ENCODE measurements at regions not wholly inside any gene's neighbourhood (a gene's known extent, or its start where the extent isn't known, plus 50 kb on each side); places are given as distances from the start of the nearest gene placed in this dataset.

DNA sequence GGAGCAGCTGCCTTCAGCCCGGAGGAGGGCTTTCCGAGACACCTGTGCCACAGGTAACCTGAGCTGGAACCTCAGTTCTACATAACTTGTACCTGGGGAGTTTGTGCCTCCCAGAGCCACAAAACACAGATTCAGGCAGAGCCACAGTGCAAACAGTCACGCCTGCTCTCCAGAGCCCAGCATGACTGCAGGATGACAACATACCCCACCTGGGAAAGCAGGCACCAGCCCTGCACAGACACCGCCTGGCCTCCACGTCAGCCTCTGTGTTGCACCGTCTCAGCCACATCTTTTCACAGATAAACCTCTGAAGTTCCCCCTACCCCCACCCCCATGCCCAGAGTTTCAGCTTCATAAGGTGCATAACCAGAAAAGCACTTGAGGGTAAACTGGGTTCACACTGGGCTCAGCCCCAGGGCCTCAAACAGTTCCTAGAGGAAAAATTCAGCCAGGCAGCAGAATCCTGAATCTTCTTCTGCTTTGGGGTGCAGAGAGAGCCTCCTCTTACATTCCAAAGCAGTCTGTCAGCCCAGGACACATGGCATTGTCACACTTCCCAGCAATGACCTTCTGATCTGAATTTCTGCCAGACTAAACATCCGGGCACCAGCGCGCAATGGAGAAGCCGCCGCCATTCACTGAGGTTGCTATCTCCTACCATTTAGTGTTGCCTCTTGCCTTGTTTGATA lies 229.5 kb downstream of the TOMM20 start:
- no peaks in the 10 kb centered on the region for H3K9me2 ChIP-seq (ENCODE audit: insufficient read depth, low read length)
- no peaks in the 10 kb centered on the region for H3K9me3 ChIP-seq (ENCODE audit: low read length)
- H3K79me2 ChIP-seq (replicated peaks; ENCODE audit: insufficient read depth, low read length) = no peaks in the 10 kb centered on the region
- no peaks in the 10 kb centered on the region for H3K36me3 ChIP-seq (ENCODE audit: insufficient read depth, low read length)
- H3F3A ChIP-seq (ENCODE audit: insufficient read depth, low read length, poor library complexity, severe bottlenecking) = no peaks in the 10 kb centered on the region
- H2AFZ ChIP-seq (ENCODE audit: low read depth, low read length) = no peak overlapping the region
- TF ChIP-seq EZH2 (IDR thresholded peaks at IDR 0.05; ENCODE audit: borderline replicate concordance, insufficient read depth, low read length, poor library complexity, severe bottlenecking) (no peak), EP300 (conservative IDR thresholded peaks at IDR 0.05; ENCODE audit: poor library complexity, severe bottlenecking) (no peak), TAF1 (IDR thresholded peaks at IDR 0.05; ENCODE audit: low read depth) (no peak), MXI1 (conservative IDR thresholded peaks at IDR 0.05; ENCODE audit: poor library complexity, severe bottlenecking) (no peak), RAD21 (conservative IDR thresholded peaks at IDR 0.05) (no peak), POLR2AphosphoS5 (IDR thresholded peaks at IDR 0.05) (no peak), SMC3 (conservative IDR thresholded peaks at IDR 0.05; ENCODE audit: poor library complexity) (no peak)
- TF ChIP-seq, protein P1, sequence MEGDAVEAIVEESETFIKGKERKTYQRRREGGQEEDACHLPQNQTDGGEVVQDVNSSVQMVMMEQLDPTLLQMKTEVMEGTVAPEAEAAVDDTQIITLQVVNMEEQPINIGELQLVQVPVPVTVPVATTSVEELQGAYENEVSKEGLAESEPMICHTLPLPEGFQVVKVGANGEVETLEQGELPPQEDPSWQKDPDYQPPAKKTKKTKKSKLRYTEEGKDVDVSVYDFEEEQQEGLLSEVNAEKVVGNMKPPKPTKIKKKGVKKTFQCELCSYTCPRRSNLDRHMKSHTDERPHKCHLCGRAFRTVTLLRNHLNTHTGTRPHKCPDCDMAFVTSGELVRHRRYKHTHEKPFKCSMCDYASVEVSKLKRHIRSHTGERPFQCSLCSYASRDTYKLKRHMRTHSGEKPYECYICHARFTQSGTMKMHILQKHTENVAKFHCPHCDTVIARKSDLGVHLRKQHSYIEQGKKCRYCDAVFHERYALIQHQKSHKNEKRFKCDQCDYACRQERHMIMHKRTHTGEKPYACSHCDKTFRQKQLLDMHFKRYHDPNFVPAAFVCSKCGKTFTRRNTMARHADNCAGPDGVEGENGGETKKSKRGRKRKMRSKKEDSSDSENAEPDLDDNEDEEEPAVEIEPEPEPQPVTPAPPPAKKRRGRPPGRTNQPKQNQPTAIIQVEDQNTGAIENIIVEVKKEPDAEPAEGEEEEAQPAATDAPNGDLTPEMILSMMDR (IDR thresholded peaks at IDR 0.05; ENCODE audit: poor library complexity, severe bottlenecking) = no peak
- TF ChIP-seq, protein P2, sequence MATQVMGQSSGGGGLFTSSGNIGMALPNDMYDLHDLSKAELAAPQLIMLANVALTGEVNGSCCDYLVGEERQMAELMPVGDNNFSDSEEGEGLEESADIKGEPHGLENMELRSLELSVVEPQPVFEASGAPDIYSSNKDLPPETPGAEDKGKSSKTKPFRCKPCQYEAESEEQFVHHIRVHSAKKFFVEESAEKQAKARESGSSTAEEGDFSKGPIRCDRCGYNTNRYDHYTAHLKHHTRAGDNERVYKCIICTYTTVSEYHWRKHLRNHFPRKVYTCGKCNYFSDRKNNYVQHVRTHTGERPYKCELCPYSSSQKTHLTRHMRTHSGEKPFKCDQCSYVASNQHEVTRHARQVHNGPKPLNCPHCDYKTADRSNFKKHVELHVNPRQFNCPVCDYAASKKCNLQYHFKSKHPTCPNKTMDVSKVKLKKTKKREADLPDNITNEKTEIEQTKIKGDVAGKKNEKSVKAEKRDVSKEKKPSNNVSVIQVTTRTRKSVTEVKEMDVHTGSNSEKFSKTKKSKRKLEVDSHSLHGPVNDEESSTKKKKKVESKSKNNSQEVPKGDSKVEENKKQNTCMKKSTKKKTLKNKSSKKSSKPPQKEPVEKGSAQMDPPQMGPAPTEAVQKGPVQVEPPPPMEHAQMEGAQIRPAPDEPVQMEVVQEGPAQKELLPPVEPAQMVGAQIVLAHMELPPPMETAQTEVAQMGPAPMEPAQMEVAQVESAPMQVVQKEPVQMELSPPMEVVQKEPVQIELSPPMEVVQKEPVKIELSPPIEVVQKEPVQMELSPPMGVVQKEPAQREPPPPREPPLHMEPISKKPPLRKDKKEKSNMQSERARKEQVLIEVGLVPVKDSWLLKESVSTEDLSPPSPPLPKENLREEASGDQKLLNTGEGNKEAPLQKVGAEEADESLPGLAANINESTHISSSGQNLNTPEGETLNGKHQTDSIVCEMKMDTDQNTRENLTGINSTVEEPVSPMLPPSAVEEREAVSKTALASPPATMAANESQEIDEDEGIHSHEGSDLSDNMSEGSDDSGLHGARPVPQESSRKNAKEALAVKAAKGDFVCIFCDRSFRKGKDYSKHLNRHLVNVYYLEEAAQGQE (IDR thresholded peaks at IDR 0.05; ENCODE audit: borderline replicate concordance) = no peak
- no peak overlapping the region for H3K4me3 ChIP-seq (ENCODE audit: low read length)
- no peaks in the 10 kb centered on the region for H3K27me3 ChIP-seq (ENCODE audit: insufficient read depth, low read depth, low read length)
- no peak overlapping the region for H3K27ac ChIP-seq (ENCODE audit: low read length)
- no peak overlapping the region for H3K4me2 ChIP-seq (ENCODE audit: low read length)
- no peaks in the 10 kb centered on the region for H4K20me1 ChIP-seq (ENCODE audit: insufficient read depth)
- H3K9ac ChIP-seq (ENCODE audit: low read length) = no peak overlapping the region

DNA sequence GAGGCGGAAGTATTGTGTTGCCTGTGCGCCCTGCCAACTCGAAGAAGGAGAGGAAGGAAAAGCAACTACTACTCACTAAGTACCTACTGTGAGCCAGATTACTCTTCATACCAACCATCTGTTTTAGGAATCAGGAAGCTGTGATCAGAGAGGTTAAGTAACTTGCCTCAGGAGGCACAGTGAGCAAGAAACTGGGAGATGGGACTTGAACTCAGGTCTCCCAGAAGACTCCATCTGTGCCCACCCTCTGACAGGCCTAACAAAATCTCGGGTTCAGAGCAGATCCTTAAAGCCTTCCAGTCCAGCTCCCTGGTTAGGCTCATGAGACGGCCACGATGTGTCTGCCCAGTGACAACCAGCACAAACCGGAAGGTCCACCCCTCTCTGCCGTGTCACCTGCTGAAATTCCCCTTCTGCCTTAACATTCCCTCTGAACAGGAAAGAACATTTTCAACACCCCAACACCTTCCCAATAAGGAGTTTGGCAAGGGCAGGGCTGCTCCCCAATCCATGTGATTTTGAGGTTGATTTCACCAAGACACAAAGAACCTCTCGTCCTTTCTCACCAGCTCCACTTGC lies 230.1 kb downstream of the TOMM20 start:
- no peak overlapping the region for H3K9ac ChIP-seq (ENCODE audit: low read length)

More for the DNA sequence above, 230.1 kb downstream of the TOMM20 start:
- H3K4me2 ChIP-seq (ENCODE audit: low read length) = no peak overlapping the region
- H3K4me3 ChIP-seq (ENCODE audit: low read length) = no peak overlapping the region
- TF ChIP-seq, protein P2 (IDR thresholded peaks at IDR 0.05; ENCODE audit: borderline replicate concordance) = no peak
- no peak for TF ChIP-seq SMC3 (conservative IDR thresholded peaks at IDR 0.05; ENCODE audit: poor library complexity)
- TF ChIP-seq MXI1 (conservative IDR thresholded peaks at IDR 0.05; ENCODE audit: poor library complexity, severe bottlenecking) = no peak
- no peak for TF ChIP-seq EP300 (conservative IDR thresholded peaks at IDR 0.05; ENCODE audit: poor library complexity, severe bottlenecking)
- TF ChIP-seq POLR2AphosphoS5 (IDR thresholded peaks at IDR 0.05) = no peak
- TF ChIP-seq RAD21 (conservative IDR thresholded peaks at IDR 0.05) = no peak
- no peak for TF ChIP-seq EZH2 (IDR thresholded peaks at IDR 0.05; ENCODE audit: borderline replicate concordance, insufficient read depth, low read length, poor library complexity, severe bottlenecking)
- no peak for TF ChIP-seq TAF1 (IDR thresholded peaks at IDR 0.05; ENCODE audit: low read depth)
- H3K79me2 ChIP-seq (replicated peaks; ENCODE audit: insufficient read depth, low read length) = no peaks in the 10 kb centered on the region
- no peaks in the 10 kb centered on the region for H3K36me3 ChIP-seq (ENCODE audit: insufficient read depth, low read length)
- H3K27ac ChIP-seq (ENCODE audit: low read length) = no peak overlapping the region
- H3K9me2 ChIP-seq (ENCODE audit: insufficient read depth, low read length) = no peaks in the 10 kb centered on the region
- no peaks in the 10 kb centered on the region for H3K27me3 ChIP-seq (ENCODE audit: insufficient read depth, low read depth, low read length)
- no peaks in the 10 kb centered on the region for H4K20me1 ChIP-seq (ENCODE audit: insufficient read depth)
- H3K9me3 ChIP-seq (ENCODE audit: low read length) = no peaks in the 10 kb centered on the region
- no peaks in the 10 kb centered on the region for H3F3A ChIP-seq (ENCODE audit: insufficient read depth, low read length, poor library complexity, severe bottlenecking)
- no peak overlapping the region for H2AFZ ChIP-seq (ENCODE audit: low read depth, low read length)

All from neural cell (in vitro differentiated cells).